ENCODE measurements at regions not wholly inside any gene's neighbourhood (a gene's known extent, or its start where the extent isn't known, plus 50 kb on each side); places are given as distances from the start of the nearest gene placed in this dataset.

DNA sequence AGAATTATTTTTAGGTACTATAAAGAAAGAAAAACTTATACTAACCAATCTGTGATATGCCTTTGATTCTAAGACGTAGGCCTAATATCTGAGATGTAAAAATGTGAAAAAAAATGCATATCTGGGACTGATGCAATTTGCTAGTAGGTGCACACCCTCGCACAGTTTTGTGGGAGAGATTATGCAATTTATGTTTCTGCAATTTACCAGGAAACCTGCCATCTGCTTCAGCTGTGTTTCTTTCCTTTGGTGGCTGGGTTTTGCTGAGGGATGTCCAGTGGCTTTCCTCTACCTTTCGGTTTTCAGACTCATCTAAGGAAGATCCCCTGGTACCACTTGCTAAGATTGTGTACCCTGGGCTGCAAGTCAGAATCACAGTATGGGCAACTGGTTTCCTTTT is 186.9 kb downstream of the ZFP64 start:
- TF ChIP-seq, protein P1, sequence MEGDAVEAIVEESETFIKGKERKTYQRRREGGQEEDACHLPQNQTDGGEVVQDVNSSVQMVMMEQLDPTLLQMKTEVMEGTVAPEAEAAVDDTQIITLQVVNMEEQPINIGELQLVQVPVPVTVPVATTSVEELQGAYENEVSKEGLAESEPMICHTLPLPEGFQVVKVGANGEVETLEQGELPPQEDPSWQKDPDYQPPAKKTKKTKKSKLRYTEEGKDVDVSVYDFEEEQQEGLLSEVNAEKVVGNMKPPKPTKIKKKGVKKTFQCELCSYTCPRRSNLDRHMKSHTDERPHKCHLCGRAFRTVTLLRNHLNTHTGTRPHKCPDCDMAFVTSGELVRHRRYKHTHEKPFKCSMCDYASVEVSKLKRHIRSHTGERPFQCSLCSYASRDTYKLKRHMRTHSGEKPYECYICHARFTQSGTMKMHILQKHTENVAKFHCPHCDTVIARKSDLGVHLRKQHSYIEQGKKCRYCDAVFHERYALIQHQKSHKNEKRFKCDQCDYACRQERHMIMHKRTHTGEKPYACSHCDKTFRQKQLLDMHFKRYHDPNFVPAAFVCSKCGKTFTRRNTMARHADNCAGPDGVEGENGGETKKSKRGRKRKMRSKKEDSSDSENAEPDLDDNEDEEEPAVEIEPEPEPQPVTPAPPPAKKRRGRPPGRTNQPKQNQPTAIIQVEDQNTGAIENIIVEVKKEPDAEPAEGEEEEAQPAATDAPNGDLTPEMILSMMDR (IDR thresholded peaks at IDR 0.05; ENCODE audit: low read depth, low read length, poor library complexity, severe bottlenecking), result no peak
- TF ChIP-seq EZH2phosphoT487 (IDR thresholded peaks at IDR 0.05; ENCODE audit: borderline replicate concordance, low read length), result no peak
